ENCODE measurements at regions not wholly inside any gene's neighbourhood (a gene's known extent, or its start where the extent isn't known, plus 50 kb on each side); places are given as distances from the start of the nearest gene placed in this dataset.

GRCh38 chr1:194602184-194602583, 1415.8 kb upstream of the B3GALT2 start:
- Histone ChIP-seq H3K9ac (ENCODE audit: low read depth, low read length) (no peak overlapping the region), H3K4me1 (ENCODE audit: insufficient read depth, low read length) (no peaks in the 10 kb centered on the region), H3K27me3 (ENCODE audit: insufficient read depth, low read length) (no peaks in the 10 kb centered on the region), H3K9me3 (ENCODE audit: insufficient read depth, low read depth, low read length) (no peaks in the 10 kb centered on the region), H3K4me3 (ENCODE audit: low read length) (no peak overlapping the region), H3K36me3 (ENCODE audit: insufficient read depth, low read depth, low read length) (no peaks in the 10 kb centered on the region), H3K27ac (ENCODE audit: low read length) (no peak overlapping the region)

GRCh38 chr1:194600716-194601115, 1414.3 kb upstream of the B3GALT2 start:
- Histone ChIP-seq H3K27me3 (ENCODE audit: insufficient read depth, low read length) (no peaks in the 10 kb centered on the region), H3K4me3 (ENCODE audit: low read length) (no peak overlapping the region), H3K4me1 (ENCODE audit: insufficient read depth, low read length) (no peaks in the 10 kb centered on the region), H3K9ac (ENCODE audit: low read depth, low read length) (no peak overlapping the region), H3K9me3 (ENCODE audit: insufficient read depth, low read depth, low read length) (no peaks in the 10 kb centered on the region), H3K36me3 (ENCODE audit: insufficient read depth, low read depth, low read length) (no peaks in the 10 kb centered on the region), H3K27ac (ENCODE audit: low read length) (no peak overlapping the region)

GRCh38 chr1:194598098-194598497, 1411.7 kb upstream of the B3GALT2 start:
- no peaks in the 10 kb centered on the region for H3K36me3 ChIP-seq (ENCODE audit: insufficient read depth, low read depth, low read length)
- no peaks in the 10 kb centered on the region for H3K9me3 ChIP-seq (ENCODE audit: insufficient read depth, low read depth, low read length)
- H3K27me3 ChIP-seq (ENCODE audit: insufficient read depth, low read length) = no peaks in the 10 kb centered on the region
- H3K4me1 ChIP-seq (ENCODE audit: insufficient read depth, low read length) = no peaks in the 10 kb centered on the region
- no peak overlapping the region for H3K4me3 ChIP-seq (ENCODE audit: low read length)
- H3K27ac ChIP-seq (ENCODE audit: low read length) = no peak overlapping the region
- H3K9ac ChIP-seq (ENCODE audit: low read depth, low read length) = no peak overlapping the region

GRCh38 chr1:194586302-194586701, 1399.9 kb upstream of the B3GALT2 start:
- Histone ChIP-seq H3K9ac (ENCODE audit: low read depth, low read length) (no peak overlapping the region), H3K27ac (ENCODE audit: low read length) (no peak overlapping the region), H3K36me3 (ENCODE audit: insufficient read depth, low read depth, low read length) (no peaks in the 10 kb centered on the region), H3K27me3 (ENCODE audit: insufficient read depth, low read length) (no peaks in the 10 kb centered on the region), H3K4me1 (ENCODE audit: insufficient read depth, low read length) (no peaks in the 10 kb centered on the region), H3K4me3 (ENCODE audit: low read length) (no peak overlapping the region), H3K9me3 (ENCODE audit: insufficient read depth, low read depth, low read length) (no peaks in the 10 kb centered on the region)

- Histone ChIP-seq H3K36me3 (ENCODE audit: insufficient read depth, low read depth, low read length) (no peaks in the 10 kb centered on the region), H3K4me3 (ENCODE audit: low read length) (no peak overlapping the region), H3K9me3 (ENCODE audit: insufficient read depth, low read depth, low read length) (no peaks in the 10 kb centered on the region), H3K27ac (ENCODE audit: low read length) (no peak overlapping the region), H3K9ac (ENCODE audit: low read depth, low read length) (no peak overlapping the region), H3K27me3 (ENCODE audit: insufficient read depth, low read length) (no peaks in the 10 kb centered on the region), H3K4me1 (ENCODE audit: insufficient read depth, low read length) (no peaks in the 10 kb centered on the region)
Observed at GRCh38 chr1:194584052-194584451, 1397.6 kb upstream of the B3GALT2 start.

GRCh38 chr1:194570476-194570875, 1384.1 kb upstream of the B3GALT2 start:
- Histone ChIP-seq H3K36me3 (ENCODE audit: insufficient read depth, low read depth, low read length) (no peaks in the 10 kb centered on the region), H3K4me1 (ENCODE audit: insufficient read depth, low read length) (no peaks in the 10 kb centered on the region), H3K27me3 (ENCODE audit: insufficient read depth, low read length) (no peaks in the 10 kb centered on the region), H3K27ac (ENCODE audit: low read length) (no peak overlapping the region), H3K9ac (ENCODE audit: low read depth, low read length) (no peak overlapping the region), H3K9me3 (ENCODE audit: insufficient read depth, low read depth, low read length) (no peaks in the 10 kb centered on the region), H3K4me3 (ENCODE audit: low read length) (no peak overlapping the region)

- H3K9ac ChIP-seq (ENCODE audit: low read depth, low read length) = no peak overlapping the region
- H3K36me3 ChIP-seq (ENCODE audit: insufficient read depth, low read depth, low read length) = no peaks in the 10 kb centered on the region
- H3K9me3 ChIP-seq (ENCODE audit: insufficient read depth, low read depth, low read length) = no peaks in the 10 kb centered on the region
- no peaks in the 10 kb centered on the region for H3K27me3 ChIP-seq (ENCODE audit: insufficient read depth, low read length)
- H3K4me3 ChIP-seq (ENCODE audit: low read length) = no peak overlapping the region
- H3K27ac ChIP-seq (ENCODE audit: low read length) = no peak overlapping the region
- no peaks in the 10 kb centered on the region for H3K4me1 ChIP-seq (ENCODE audit: insufficient read depth, low read length)
Observed at GRCh38 chr1:194568610-194569009, 1382.2 kb upstream of the B3GALT2 start.

GRCh38 chr1:194548071-194548470, 1361.7 kb upstream of the B3GALT2 start:
- Histone ChIP-seq H3K9me3 (ENCODE audit: insufficient read depth, low read depth, low read length) (no peaks in the 10 kb centered on the region), H3K27me3 (ENCODE audit: insufficient read depth, low read length) (no peaks in the 10 kb centered on the region), H3K4me1 (ENCODE audit: insufficient read depth, low read length) (no peaks in the 10 kb centered on the region), H3K9ac (ENCODE audit: low read depth, low read length) (no peak overlapping the region), H3K27ac (ENCODE audit: low read length) (no peak overlapping the region), H3K4me3 (ENCODE audit: low read length) (no peak overlapping the region), H3K36me3 (ENCODE audit: insufficient read depth, low read depth, low read length) (no peaks in the 10 kb centered on the region)

GRCh38 chr1:194544012-194544411, 1357.6 kb upstream of the B3GALT2 start:
- no peaks in the 10 kb centered on the region for H3K36me3 ChIP-seq (ENCODE audit: insufficient read depth, low read depth, low read length)
- no peak overlapping the region for H3K27ac ChIP-seq (ENCODE audit: low read length)
- H3K4me3 ChIP-seq (ENCODE audit: low read length) = no peak overlapping the region
- no peaks in the 10 kb centered on the region for H3K9me3 ChIP-seq (ENCODE audit: insufficient read depth, low read depth, low read length)
- no peak overlapping the region for H3K9ac ChIP-seq (ENCODE audit: low read depth, low read length)
- H3K4me1 ChIP-seq (ENCODE audit: insufficient read depth, low read length) = no peaks in the 10 kb centered on the region
- H3K27me3 ChIP-seq (ENCODE audit: insufficient read depth, low read length) = no peaks in the 10 kb centered on the region

- no peak overlapping the region for H3K27ac ChIP-seq (ENCODE audit: low read length)
- H3K36me3 ChIP-seq (ENCODE audit: insufficient read depth, low read depth, low read length) = no peaks in the 10 kb centered on the region
- H3K4me1 ChIP-seq (ENCODE audit: insufficient read depth, low read length) = peaks cover 5% of the 10 kb centered on the region; the same call in 1 of the 2 replicates
- H3K9me3 ChIP-seq (ENCODE audit: insufficient read depth, low read depth, low read length) = no peaks in the 10 kb centered on the region
- H3K4me3 ChIP-seq (ENCODE audit: low read length) = no peak overlapping the region
- no peak overlapping the region for H3K9ac ChIP-seq (ENCODE audit: low read depth, low read length)
- no peaks in the 10 kb centered on the region for H3K27me3 ChIP-seq (ENCODE audit: insufficient read depth, low read length)
Observed at GRCh38 chr1:194538453-194538852, 1352.0 kb upstream of the B3GALT2 start.

- Histone ChIP-seq H3K9me3 (ENCODE audit: insufficient read depth, low read depth, low read length) (no peaks in the 10 kb centered on the region), H3K4me1 (ENCODE audit: insufficient read depth, low read length) (peaks cover 5% of the 10 kb centered on the region; the same call in 1 of the 2 replicates), H3K27me3 (ENCODE audit: insufficient read depth, low read length) (no peaks in the 10 kb centered on the region), H3K27ac (ENCODE audit: low read length) (no peak overlapping the region), H3K4me3 (ENCODE audit: low read length) (no peak overlapping the region), H3K9ac (ENCODE audit: low read depth, low read length) (no peak overlapping the region), H3K36me3 (ENCODE audit: insufficient read depth, low read depth, low read length) (no peaks in the 10 kb centered on the region)
Observed at GRCh38 chr1:194537521-194537920, 1351.1 kb upstream of the B3GALT2 start.

- no peaks in the 10 kb centered on the region for H3K9me3 ChIP-seq (ENCODE audit: insufficient read depth, low read depth, low read length)
- H3K4me3 ChIP-seq (ENCODE audit: low read length) = no peak overlapping the region
- H3K27ac ChIP-seq (ENCODE audit: low read length) = no peak overlapping the region
- peaks cover 5% of the 10 kb centered on the region; the same call in 1 of the 2 replicates for H3K4me1 ChIP-seq (ENCODE audit: insufficient read depth, low read length)
- no peak overlapping the region for H3K9ac ChIP-seq (ENCODE audit: low read depth, low read length)
- no peaks in the 10 kb centered on the region for H3K27me3 ChIP-seq (ENCODE audit: insufficient read depth, low read length)
- no peaks in the 10 kb centered on the region for H3K36me3 ChIP-seq (ENCODE audit: insufficient read depth, low read depth, low read length)
Observed at GRCh38 chr1:194535369-194535768, 1349.0 kb upstream of the B3GALT2 start.

- H3K9me3 ChIP-seq (ENCODE audit: insufficient read depth, low read depth, low read length) = no peaks in the 10 kb centered on the region
- H3K36me3 ChIP-seq (ENCODE audit: insufficient read depth, low read depth, low read length) = no peaks in the 10 kb centered on the region
- H3K9ac ChIP-seq (ENCODE audit: low read depth, low read length) = no peak overlapping the region
- H3K4me3 ChIP-seq (ENCODE audit: low read length) = no peak overlapping the region
- H3K27ac ChIP-seq (ENCODE audit: low read length) = no peak overlapping the region
- no peaks in the 10 kb centered on the region for H3K27me3 ChIP-seq (ENCODE audit: insufficient read depth, low read length)
- peaks cover 5% of the 10 kb centered on the region; the same call in 1 of the 2 replicates for H3K4me1 ChIP-seq (ENCODE audit: insufficient read depth, low read length)
Observed at GRCh38 chr1:194534784-194535183, 1348.4 kb upstream of the B3GALT2 start.
